Choroid plexus epithelial cell (primary cell): ENCODE measurements at regions not wholly inside any gene's neighbourhood (a gene's known extent, or its start where the extent isn't known, plus 50 kb on each side); places are given as distances from the start of the nearest gene placed in this dataset.
"Not testable (repeated sequence)": the region's sequence is repeated elsewhere in the genome, so short reads cannot be mapped to it uniquely, and the experiment has no call there.

ENCODE experiments used
- DNase-seq: peaks from one replicate; pipeline ENCODE4 v3.0.0-alpha.2; 2010; ENCODE audit warnings: low read depth
- H3K4me3 ChIP-seq: 2 replicates; pipeline ENCODE4 v1.5.1; 2011; ENCODE audit warnings: low read depth, mild to moderate bottlenecking, control low read depth, low read length, moderate library complexity
- CTCF ChIP-seq: conservative IDR thresholded peaks from 2 replicates; pipeline ENCODE4 v1.5.1; 2011; ENCODE audit warnings: low read depth, mild to moderate bottlenecking, control low read depth, inconsistent platforms, low read length, moderate library complexity

- TF ChIP-seq CTCF, result no peak
- H3K4me3 ChIP-seq, result no peak overlapping the region
- DNase-seq, result no peak
Measured at GRCh38 chr21:14058566-14058965, 152.2 kb downstream of the LIPI start.

- not testable (repeated sequence) for H3K4me3 ChIP-seq
- DNase-seq, result peak; percentile 7
Measured at GRCh38 chr21:14057841-14058481, 152.8 kb downstream of the LIPI start.

- TF ChIP-seq CTCF, result no peak
- no peak for DNase-seq
- H3K4me3 ChIP-seq, result no peak overlapping the region
Measured at GRCh38 chr21:14057313-14057712, 153.4 kb downstream of the LIPI start.

GRCh38 chr21:14056771-14057191 is 154.0 kb downstream of the LIPI start:
- H3K4me3 ChIP-seq, result no peak overlapping the region
- DNase-seq, result no peak
- no peak for TF ChIP-seq CTCF

- not testable (repeated sequence) for H3K4me3 ChIP-seq, DNase-seq
Measured at GRCh38 chr21:14055746-14056515, 154.8 kb downstream of the LIPI start.

- DNase-seq, result no peak
- no peak overlapping the region for H3K4me3 ChIP-seq
- TF ChIP-seq CTCF, result no peak
Measured at GRCh38 chr21:14054682-14055081, 156.1 kb downstream of the LIPI start.

GRCh38 chr21:14050121-14050520 is 160.6 kb downstream of the LIPI start:
- no peak for DNase-seq
- no peak overlapping the region for H3K4me3 ChIP-seq
- TF ChIP-seq CTCF, result no peak

- H3K4me3 ChIP-seq, result no peak overlapping the region
- DNase-seq, result peak; percentile 7
- TF ChIP-seq CTCF, result no peak
Measured at GRCh38 chr21:14046401-14046800, 164.4 kb downstream of the LIPI start.
